B cell (primary cell): ENCODE measurements at regions not wholly inside any gene's neighbourhood (a gene's known extent, or its start where the extent isn't known, plus 50 kb on each side); places are given as distances from the start of the nearest gene placed in this dataset.

ENCODE experiments used
- EZH2 ChIP-seq: IDR thresholded peaks from 2 replicates; pipeline ENCODE4 v1.6.1; 2012; ENCODE audit warnings: borderline replicate concordance, low read depth, mild to moderate bottlenecking, moderate library complexity, low read length; ENCODE audit not compliant: insufficient read depth, poor library complexity, severe bottlenecking
- TF ChIP-seq, protein P1 (sequence below): fragments of 200-600 bp; IDR thresholded peaks from one replicate; pipeline ENCODE4 v1.8.0; 2022; ENCODE audit warnings: antibody characterized with exemption, mild to moderate bottlenecking

DNA sequence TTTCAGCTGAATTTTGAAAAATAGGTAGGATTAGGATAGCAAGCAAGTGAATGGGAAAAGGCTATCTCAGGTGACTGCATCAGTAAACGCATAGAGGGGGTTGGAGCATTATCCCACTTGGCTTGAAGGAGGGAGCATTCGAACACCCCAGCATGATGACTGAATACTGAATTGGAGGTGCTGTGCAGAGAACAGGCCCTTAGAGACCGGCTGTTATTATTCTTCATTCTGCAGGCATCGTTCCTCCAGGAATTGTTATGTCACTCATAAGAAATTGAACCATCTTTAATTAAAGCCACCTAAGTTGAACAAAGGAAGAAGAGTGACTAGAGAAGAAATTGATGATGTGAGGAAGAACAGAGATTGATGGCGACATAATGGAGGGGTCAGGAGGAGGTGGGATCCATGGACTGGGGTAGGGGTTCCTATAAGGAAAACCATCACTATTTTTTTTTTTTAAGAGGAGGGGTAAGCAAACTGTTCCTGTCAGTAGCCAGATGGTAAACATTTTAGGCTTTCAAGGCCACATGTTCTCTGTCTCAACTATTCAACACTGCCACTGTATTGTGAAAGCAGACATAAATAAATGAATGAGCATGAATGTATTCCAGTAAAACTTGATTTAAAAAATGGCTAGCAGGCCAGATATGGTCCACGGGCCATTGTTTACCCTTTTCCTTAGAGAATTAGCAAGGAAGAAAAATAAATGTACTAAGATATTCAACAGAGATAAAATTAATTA lies 264.7 kb upstream of the TAC1 start:
- TF ChIP-seq, protein P1, sequence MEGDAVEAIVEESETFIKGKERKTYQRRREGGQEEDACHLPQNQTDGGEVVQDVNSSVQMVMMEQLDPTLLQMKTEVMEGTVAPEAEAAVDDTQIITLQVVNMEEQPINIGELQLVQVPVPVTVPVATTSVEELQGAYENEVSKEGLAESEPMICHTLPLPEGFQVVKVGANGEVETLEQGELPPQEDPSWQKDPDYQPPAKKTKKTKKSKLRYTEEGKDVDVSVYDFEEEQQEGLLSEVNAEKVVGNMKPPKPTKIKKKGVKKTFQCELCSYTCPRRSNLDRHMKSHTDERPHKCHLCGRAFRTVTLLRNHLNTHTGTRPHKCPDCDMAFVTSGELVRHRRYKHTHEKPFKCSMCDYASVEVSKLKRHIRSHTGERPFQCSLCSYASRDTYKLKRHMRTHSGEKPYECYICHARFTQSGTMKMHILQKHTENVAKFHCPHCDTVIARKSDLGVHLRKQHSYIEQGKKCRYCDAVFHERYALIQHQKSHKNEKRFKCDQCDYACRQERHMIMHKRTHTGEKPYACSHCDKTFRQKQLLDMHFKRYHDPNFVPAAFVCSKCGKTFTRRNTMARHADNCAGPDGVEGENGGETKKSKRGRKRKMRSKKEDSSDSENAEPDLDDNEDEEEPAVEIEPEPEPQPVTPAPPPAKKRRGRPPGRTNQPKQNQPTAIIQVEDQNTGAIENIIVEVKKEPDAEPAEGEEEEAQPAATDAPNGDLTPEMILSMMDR = no peak
- TF ChIP-seq EZH2 = no peak
